ENCODE measurements at regions not wholly inside any gene's neighbourhood (a gene's known extent, or its start where the extent isn't known, plus 50 kb on each side); places are given as distances from the start of the nearest gene placed in this dataset.
"Not testable (repeated sequence)": the region's sequence is repeated elsewhere in the genome, so short reads cannot be mapped to it uniquely, and the experiment has no call there.

DNA sequence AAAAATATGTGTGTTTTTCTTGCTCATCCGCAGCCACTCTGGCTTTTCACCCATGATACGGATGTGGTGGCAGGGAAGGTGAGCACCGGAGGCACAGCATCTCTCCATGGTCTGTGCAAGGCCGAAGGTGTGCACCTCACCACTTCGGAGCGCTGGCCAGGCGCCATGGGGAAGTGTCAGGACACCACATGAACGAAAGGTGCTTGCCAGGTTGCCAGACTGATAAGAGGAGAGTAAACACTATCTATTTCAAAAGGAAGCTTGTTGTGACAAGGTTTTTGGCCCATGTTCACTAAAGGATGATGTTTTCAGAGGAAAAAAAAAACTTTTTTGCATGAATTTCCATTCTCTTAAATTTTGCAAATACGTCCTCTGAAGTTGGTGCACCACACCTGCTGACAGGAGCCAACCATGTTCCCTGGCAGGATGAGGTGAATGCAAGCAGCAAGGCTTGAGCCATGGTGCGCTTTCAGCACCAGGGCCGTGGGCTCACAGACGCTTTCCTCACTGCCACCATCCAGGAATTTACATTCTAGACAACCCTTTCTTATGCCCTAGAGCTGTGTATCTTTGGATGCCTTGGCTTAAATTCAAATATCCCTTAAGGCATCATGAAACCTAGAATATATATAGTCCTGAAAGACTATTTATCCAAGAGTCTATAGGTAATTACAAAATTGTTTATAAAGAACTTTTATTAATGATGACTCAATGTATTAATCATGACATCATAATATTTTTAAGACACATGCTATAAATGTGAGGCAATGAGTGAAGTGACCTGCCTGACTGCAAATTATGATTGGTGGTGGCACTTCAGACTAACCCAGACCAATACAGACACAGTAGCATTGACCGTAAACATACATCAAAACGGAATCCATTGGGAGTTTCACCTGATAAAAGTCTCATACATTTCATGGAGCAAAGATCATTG lies 234.5 kb downstream of the TFAP2A start:
- Histone ChIP-seq H3K36me3 (ENCODE audit: control insufficient read depth in 2 of 2, insufficient read depth in 2 of 2, low read length in 2 of 2) (no peaks in the 10 kb centered on the region), H3K27ac (ENCODE audit: low read length) (no peak overlapping the region), H3K4me1 (ENCODE audit: control insufficient read depth, insufficient read depth, low read length) (no peaks in the 10 kb centered on the region), H3K9ac (ENCODE audit: low read length in 2 of 2) (no peak overlapping the region), H3K4me3 (ENCODE audit: low read length in 2 of 2) (no peak overlapping the region), H3K9me3 (ENCODE audit: control insufficient read depth in 2 of 2, low read length in 2 of 2) (peaks cover 0 to 2% of the 10 kb centered on the region in 2 donors), H3K27me3 (ENCODE audit: control insufficient read depth in 1 of 2, insufficient read depth in 2 of 2, low read length in 2 of 2) (no peaks in the 10 kb centered on the region)

DNA sequence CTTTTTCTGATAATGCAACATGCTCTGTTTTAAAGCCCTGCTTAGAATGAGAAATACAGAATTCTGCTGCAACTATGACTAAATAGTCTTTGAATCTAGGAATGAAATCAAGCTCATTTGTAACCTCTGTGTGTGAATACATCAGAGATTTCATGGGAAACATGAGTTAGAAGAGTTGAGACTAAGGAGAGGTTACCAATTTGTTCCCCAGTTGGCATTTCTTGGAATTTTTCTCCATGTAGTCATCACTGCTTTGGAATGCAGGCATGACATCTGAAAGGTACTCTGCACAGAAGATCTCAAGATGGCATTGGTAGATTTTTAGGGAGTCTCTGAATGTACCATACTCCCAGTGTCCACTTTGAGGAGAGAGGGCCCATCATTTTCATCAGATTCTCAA lies 237.2 kb downstream of the TFAP2A start:
- H3K27ac ChIP-seq (ENCODE audit: low read length) = no peak overlapping the region
- no peaks in the 10 kb centered on the region for H3K4me1 ChIP-seq (ENCODE audit: control insufficient read depth, insufficient read depth, low read length)
- H3K9me3 ChIP-seq (ENCODE audit: control insufficient read depth in 2 of 2, low read length in 2 of 2) = peaks cover 0 to 2% of the 10 kb centered on the region in 2 donors
- H3K36me3 ChIP-seq (ENCODE audit: control insufficient read depth in 2 of 2, insufficient read depth in 2 of 2, low read length in 2 of 2) = no peaks in the 10 kb centered on the region
- H3K27me3 ChIP-seq (ENCODE audit: control insufficient read depth in 1 of 2, insufficient read depth in 2 of 2, low read length in 2 of 2) = no peaks in the 10 kb centered on the region
- no peak overlapping the region for H3K9ac ChIP-seq (ENCODE audit: low read length in 2 of 2)
- no peak overlapping the region for H3K4me3 ChIP-seq (ENCODE audit: low read length in 2 of 2)

- H3K9ac ChIP-seq (ENCODE audit: low read length in 2 of 2) = no peak overlapping the region
- H3K36me3 ChIP-seq (ENCODE audit: control insufficient read depth in 2 of 2, insufficient read depth in 2 of 2, low read length in 2 of 2) = no peaks in the 10 kb centered on the region
- no peak overlapping the region for H3K4me3 ChIP-seq (ENCODE audit: low read length in 2 of 2)
- H3K27ac ChIP-seq (ENCODE audit: low read length) = no peak overlapping the region
- peaks cover 0 to 2% of the 10 kb centered on the region in 2 donors for H3K9me3 ChIP-seq (ENCODE audit: control insufficient read depth in 2 of 2, low read length in 2 of 2)
- no peaks in the 10 kb centered on the region for H3K27me3 ChIP-seq (ENCODE audit: control insufficient read depth in 1 of 2, insufficient read depth in 2 of 2, low read length in 2 of 2)
- H3K4me1 ChIP-seq (ENCODE audit: control insufficient read depth, insufficient read depth, low read length) = no peaks in the 10 kb centered on the region
Observed at GRCh38 chr6:10175362-10175761, 239.5 kb downstream of the TFAP2A start.

DNA sequence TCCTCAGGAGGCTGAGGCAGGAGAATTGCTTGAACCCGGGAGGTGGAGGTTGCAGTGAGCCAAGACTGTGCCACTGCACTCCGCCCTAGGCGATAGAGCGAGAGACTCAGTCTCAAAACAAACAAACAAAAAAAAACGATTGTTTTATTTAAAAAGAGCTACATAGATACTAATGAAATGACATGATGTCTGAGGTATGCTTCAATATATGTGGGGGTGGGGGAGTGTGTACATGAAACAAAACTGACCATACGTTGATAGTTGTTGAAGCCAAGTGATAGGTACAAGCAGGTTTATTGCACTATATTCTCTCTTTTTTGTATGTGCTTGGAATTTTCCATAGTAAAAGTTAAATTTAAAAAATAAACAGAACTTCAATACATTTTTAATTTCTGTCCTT lies 240.1 kb downstream of the TFAP2A start:
- Histone ChIP-seq H3K9ac (ENCODE audit: low read length in 2 of 2) (no peak overlapping the region), H3K4me3 (ENCODE audit: low read length in 2 of 2) (no peak overlapping the region), H3K36me3 (ENCODE audit: control insufficient read depth in 2 of 2, insufficient read depth in 2 of 2, low read length in 2 of 2) (no peaks in the 10 kb centered on the region), H3K27ac (ENCODE audit: low read length) (no peak overlapping the region), H3K27me3 (ENCODE audit: control insufficient read depth in 1 of 2, insufficient read depth in 2 of 2, low read length in 2 of 2) (no peaks in the 10 kb centered on the region), H3K9me3 (ENCODE audit: control insufficient read depth in 2 of 2, low read length in 2 of 2) (peaks cover 0 to 2% of the 10 kb centered on the region in 2 donors), H3K4me1 (ENCODE audit: control insufficient read depth, insufficient read depth, low read length) (no peaks in the 10 kb centered on the region)

GRCh38 chr6:10174056-10174455 lies 240.8 kb downstream of the TFAP2A start:
- Histone ChIP-seq H3K4me1 (ENCODE audit: control insufficient read depth, insufficient read depth, low read length) (no peaks in the 10 kb centered on the region), H3K9me3 (ENCODE audit: control insufficient read depth in 2 of 2, low read length in 2 of 2) (peaks cover 0 to 2% of the 10 kb centered on the region in 2 donors), H3K27me3 (ENCODE audit: control insufficient read depth in 1 of 2, insufficient read depth in 2 of 2, low read length in 2 of 2) (no peaks in the 10 kb centered on the region), H3K4me3 (ENCODE audit: low read length in 2 of 2) (no peak overlapping the region), H3K27ac (ENCODE audit: low read length) (no peak overlapping the region), H3K9ac (ENCODE audit: low read length in 2 of 2) (no peak overlapping the region), H3K36me3 (ENCODE audit: control insufficient read depth in 2 of 2, insufficient read depth in 2 of 2, low read length in 2 of 2) (no peaks in the 10 kb centered on the region)

DNA sequence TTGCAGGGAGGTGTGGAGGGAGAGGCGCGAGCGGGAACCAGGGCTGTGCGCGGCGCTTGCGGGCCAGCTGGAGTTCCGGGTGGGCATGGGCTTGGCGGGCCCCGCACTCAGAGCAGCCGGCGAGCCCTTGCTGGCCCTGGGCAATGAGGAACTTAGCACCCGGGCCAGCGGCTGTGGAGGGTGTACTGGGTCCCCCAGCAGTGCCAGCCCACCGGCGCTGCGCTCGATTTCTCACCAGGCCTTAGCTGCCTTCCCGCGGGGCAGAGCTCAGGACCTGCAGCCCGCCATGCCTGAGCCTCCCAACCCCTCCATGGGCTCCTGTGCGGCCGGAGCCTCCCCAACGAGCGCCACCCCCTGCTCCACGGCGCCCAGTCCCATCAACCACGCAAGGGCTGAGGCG lies 243.2 kb downstream of the TFAP2A start:
- not testable (repeated sequence) for H3K4me1 ChIP-seq (ENCODE audit: control insufficient read depth, insufficient read depth, low read length); H3K27ac ChIP-seq (ENCODE audit: low read length); H3K36me3 ChIP-seq (ENCODE audit: control insufficient read depth in 2 of 2, insufficient read depth in 2 of 2, low read length in 2 of 2); H3K9me3 ChIP-seq (ENCODE audit: control insufficient read depth in 2 of 2, low read length in 2 of 2); H3K27me3 ChIP-seq (ENCODE audit: control insufficient read depth in 1 of 2, insufficient read depth in 2 of 2, low read length in 2 of 2); H3K4me3 ChIP-seq (ENCODE audit: low read length in 2 of 2); H3K9ac ChIP-seq (ENCODE audit: low read length in 2 of 2)

- no peak overlapping the region for H3K9ac ChIP-seq (ENCODE audit: low read length in 2 of 2)
Observed at GRCh38 chr6:10170816-10171215, 244.1 kb downstream of the TFAP2A start.

GRCh38 chr6:10166031-10166430 lies 248.8 kb downstream of the TFAP2A start:
- H3K27me3 ChIP-seq (ENCODE audit: control insufficient read depth in 1 of 2, insufficient read depth in 2 of 2, low read length in 2 of 2) = no peaks in the 10 kb centered on the region
- no peak overlapping the region for H3K9ac ChIP-seq (ENCODE audit: low read length in 2 of 2)
- no peaks in the 10 kb centered on the region for H3K4me1 ChIP-seq (ENCODE audit: control insufficient read depth, insufficient read depth, low read length)
- H3K9me3 ChIP-seq (ENCODE audit: control insufficient read depth in 2 of 2, low read length in 2 of 2) = no peaks in the 10 kb centered on the region
- no peaks in the 10 kb centered on the region for H3K36me3 ChIP-seq (ENCODE audit: control insufficient read depth in 2 of 2, insufficient read depth in 2 of 2, low read length in 2 of 2)
- no peak overlapping the region for H3K4me3 ChIP-seq (ENCODE audit: low read length in 2 of 2)
- no peak overlapping the region for H3K27ac ChIP-seq (ENCODE audit: low read length)

More at GRCh38 chr6:10170816-10171215, 244.1 kb downstream of the TFAP2A start:
- Histone ChIP-seq H3K27ac (ENCODE audit: low read length) (no peak overlapping the region), H3K36me3 (ENCODE audit: control insufficient read depth in 2 of 2, insufficient read depth in 2 of 2, low read length in 2 of 2) (no peaks in the 10 kb centered on the region), H3K4me3 (ENCODE audit: low read length in 2 of 2) (no peak overlapping the region), H3K27me3 (ENCODE audit: control insufficient read depth in 1 of 2, insufficient read depth in 2 of 2, low read length in 2 of 2) (no peaks in the 10 kb centered on the region), H3K9me3 (ENCODE audit: control insufficient read depth in 2 of 2, low read length in 2 of 2) (peaks cover 0 to 2% of the 10 kb centered on the region in 2 donors), H3K4me1 (ENCODE audit: control insufficient read depth, insufficient read depth, low read length) (no peaks in the 10 kb centered on the region)

DNA sequence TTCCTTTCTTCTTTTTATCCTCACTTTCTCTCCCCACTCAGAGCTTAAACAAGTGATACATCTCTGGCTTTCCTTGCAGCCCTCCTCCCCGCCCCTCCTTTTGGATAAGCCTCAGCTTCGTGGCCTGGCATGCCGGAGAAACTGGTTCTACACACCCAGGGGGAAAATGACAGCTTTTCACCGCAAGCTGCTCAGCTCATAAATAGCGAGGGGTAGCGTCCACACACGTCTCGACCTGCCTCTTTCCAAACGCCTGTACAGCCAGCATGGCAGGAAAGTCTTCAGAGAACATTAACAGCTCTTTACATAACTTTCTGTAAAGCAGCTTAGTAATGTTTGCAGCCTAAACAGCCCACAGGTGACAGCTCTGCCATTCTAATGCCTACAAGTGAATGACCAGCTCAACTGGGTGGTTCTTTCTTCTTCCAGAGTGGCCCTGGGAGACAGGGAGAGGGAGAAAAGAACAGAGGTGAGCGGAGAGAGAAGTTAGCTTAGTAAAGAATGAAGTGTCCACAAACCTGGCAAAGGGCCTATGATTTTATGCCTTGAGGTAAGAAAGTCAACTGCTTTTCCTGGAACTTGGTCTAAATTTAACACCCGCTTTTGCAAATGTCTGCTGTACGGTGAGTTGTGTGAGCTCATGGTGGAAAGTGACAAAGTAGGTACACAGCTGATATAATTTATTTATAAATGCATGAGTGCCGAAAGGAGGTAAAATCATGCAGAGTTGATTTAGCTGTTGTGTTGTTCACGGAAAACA lies 251.5 kb downstream of the TFAP2A start:
- Histone ChIP-seq H3K27ac (ENCODE audit: low read length) (no peak overlapping the region), H3K9ac (ENCODE audit: low read length in 2 of 2) (no peak overlapping the region), H3K36me3 (ENCODE audit: control insufficient read depth in 2 of 2, insufficient read depth in 2 of 2, low read length in 2 of 2) (no peaks in the 10 kb centered on the region)

DNA sequence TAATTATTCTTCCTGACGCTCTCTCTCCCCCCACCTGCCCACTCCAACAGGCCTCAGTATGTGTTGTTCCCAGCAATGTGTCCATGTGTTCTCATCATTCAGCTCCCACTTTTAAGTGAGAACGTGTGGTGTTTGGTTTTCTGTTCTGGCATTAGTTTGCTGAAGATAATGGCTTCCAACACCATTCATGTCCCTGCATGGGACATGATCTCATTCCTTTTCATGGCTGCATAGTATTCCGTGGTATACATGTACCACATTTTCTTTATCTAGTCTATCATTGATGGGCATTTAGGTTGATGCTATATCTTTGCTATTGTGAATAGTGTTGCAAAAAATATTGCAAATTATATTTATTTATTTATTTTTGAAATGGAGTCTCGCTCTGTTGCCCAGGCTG lies 258.0 kb downstream of the TFAP2A start:
- no peak overlapping the region for H3K4me3 ChIP-seq (ENCODE audit: low read length in 2 of 2)
- no peaks in the 10 kb centered on the region for H3K36me3 ChIP-seq (ENCODE audit: control insufficient read depth in 2 of 2, insufficient read depth in 2 of 2, low read length in 2 of 2)
- H3K27me3 ChIP-seq (ENCODE audit: control insufficient read depth in 1 of 2, insufficient read depth in 2 of 2, low read length in 2 of 2) = no peaks in the 10 kb centered on the region
- H3K9ac ChIP-seq (ENCODE audit: low read length in 2 of 2) = no peak overlapping the region
- H3K4me1 ChIP-seq (ENCODE audit: control insufficient read depth, insufficient read depth, low read length) = no peaks in the 10 kb centered on the region
- H3K27ac ChIP-seq (ENCODE audit: low read length) = no peak overlapping the region
- peaks cover 2 to 4% of the 10 kb centered on the region in 2 donors for H3K9me3 ChIP-seq (ENCODE audit: control insufficient read depth in 2 of 2, low read length in 2 of 2)

More for the DNA sequence above, 251.5 kb downstream of the TFAP2A start:
- Histone ChIP-seq H3K27me3 (ENCODE audit: control insufficient read depth in 1 of 2, insufficient read depth in 2 of 2, low read length in 2 of 2) (no peaks in the 10 kb centered on the region), H3K9me3 (ENCODE audit: control insufficient read depth in 2 of 2, low read length in 2 of 2) (peaks cover 2 to 4% of the 10 kb centered on the region in 2 donors), H3K4me1 (ENCODE audit: control insufficient read depth, insufficient read depth, low read length) (no peaks in the 10 kb centered on the region), H3K4me3 (ENCODE audit: low read length in 2 of 2) (no peak overlapping the region)

All from stomach smooth muscle (tissue), 2 donors.